ENCODE measurements at regions not wholly inside any gene's neighbourhood (a gene's known extent, or its start where the extent isn't known, plus 50 kb on each side); places are given as distances from the start of the nearest gene placed in this dataset.

- no peak overlapping the region for H2BK5ac ChIP-seq (ENCODE audit: insufficient read length, low read length)
- no peaks in the 10 kb centered on the region; the same call in 1 of the 2 replicates for H3K4me1 ChIP-seq (ENCODE audit: insufficient read depth, low read length)
- no peak overlapping the region for H4K5ac ChIP-seq (ENCODE audit: insufficient read length, low read depth, low read length)
- no peaks in the 10 kb centered on the region for H3K79me2 ChIP-seq (ENCODE audit: insufficient read depth, low read length)
- H3K23me2 ChIP-seq (ENCODE audit: insufficient read length, low read depth, low read length, poor library complexity, severe bottlenecking) = no peaks in the 10 kb centered on the region
- no peak overlapping the region for H3K23ac ChIP-seq (ENCODE audit: insufficient read length, low read depth, low read length)
- H3K4me2 ChIP-seq (ENCODE audit: insufficient read depth, insufficient read length, low read length) = no peak overlapping the region
- H3K18ac ChIP-seq (ENCODE audit: insufficient read length, low read depth, low read length) = no peak overlapping the region
- no peak overlapping the region for H3K4ac ChIP-seq (ENCODE audit: low read depth, low read length)
- no peak overlapping the region for H2BK15ac ChIP-seq (ENCODE audit: low read depth, low read length)
- Mint-ChIP-seq H3K9me3 (peaks cover 0 to 2% of the 10 kb centered on the region in 2 experiments; a peak in 1 of 5 replicates), H3K4me3 (no peak overlapping the region), H3K36me3 (ENCODE audit: insufficient read depth in 1 of 3, low read depth in 3 of 3) (peaks cover 2 to 4% (median 2%) of the 10 kb centered on the region in 3 experiments; a peak in 4 of 7 replicates), H3K27me3 (ENCODE audit: low read depth) (no peaks in the 10 kb centered on the region), H3K27ac (peak overlapping the region in 1 of 3 experiments; percentile 1; a peak in 1 of 7 replicates), H3K4me1 (peaks cover 4 to 5% of the 10 kb centered on the region in 2 experiments; a peak in 3 of 4 replicates)
- no peaks in the 10 kb centered on the region for H3K27me3 ChIP-seq (ENCODE audit: insufficient read depth, low read length)
- no peaks in the 10 kb centered on the region for H3K79me1 ChIP-seq (ENCODE audit: insufficient read depth, low read depth, low read length, poor library complexity, severe bottlenecking)
- H2AFZ ChIP-seq (ENCODE audit: low read length) = no peak overlapping the region
- H4K8ac ChIP-seq (replicated peaks; ENCODE audit: insufficient read length, low read depth, low read length) = no peak overlapping the region
- H2AK5ac ChIP-seq (ENCODE audit: insufficient read length, low read length) = no peak overlapping the region
- H3K14ac ChIP-seq (ENCODE audit: insufficient read depth, low read length) = no peak overlapping the region
- no peak overlapping the region for H2BK20ac ChIP-seq (ENCODE audit: low read depth, low read length, poor library complexity, severe bottlenecking)
- H3T11ph ChIP-seq (ENCODE audit: low read length) = no peak overlapping the region
- H3K9ac ChIP-seq (ENCODE audit: extremely low read depth, insufficient read length, low read length) = no peak overlapping the region
- H2BK12ac ChIP-seq (ENCODE audit: insufficient read length, low read depth, low read length) = no peak overlapping the region
- no peak for DNase-seq
- TF ChIP-seq, protein P1, sequence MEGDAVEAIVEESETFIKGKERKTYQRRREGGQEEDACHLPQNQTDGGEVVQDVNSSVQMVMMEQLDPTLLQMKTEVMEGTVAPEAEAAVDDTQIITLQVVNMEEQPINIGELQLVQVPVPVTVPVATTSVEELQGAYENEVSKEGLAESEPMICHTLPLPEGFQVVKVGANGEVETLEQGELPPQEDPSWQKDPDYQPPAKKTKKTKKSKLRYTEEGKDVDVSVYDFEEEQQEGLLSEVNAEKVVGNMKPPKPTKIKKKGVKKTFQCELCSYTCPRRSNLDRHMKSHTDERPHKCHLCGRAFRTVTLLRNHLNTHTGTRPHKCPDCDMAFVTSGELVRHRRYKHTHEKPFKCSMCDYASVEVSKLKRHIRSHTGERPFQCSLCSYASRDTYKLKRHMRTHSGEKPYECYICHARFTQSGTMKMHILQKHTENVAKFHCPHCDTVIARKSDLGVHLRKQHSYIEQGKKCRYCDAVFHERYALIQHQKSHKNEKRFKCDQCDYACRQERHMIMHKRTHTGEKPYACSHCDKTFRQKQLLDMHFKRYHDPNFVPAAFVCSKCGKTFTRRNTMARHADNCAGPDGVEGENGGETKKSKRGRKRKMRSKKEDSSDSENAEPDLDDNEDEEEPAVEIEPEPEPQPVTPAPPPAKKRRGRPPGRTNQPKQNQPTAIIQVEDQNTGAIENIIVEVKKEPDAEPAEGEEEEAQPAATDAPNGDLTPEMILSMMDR (conservative IDR thresholded peaks at IDR 0.05) = no peak
- no peak overlapping the region for H3K56ac ChIP-seq (ENCODE audit: insufficient read length, low read depth, low read length)
- no peak overlapping the region for H3K27ac ChIP-seq (ENCODE audit: insufficient read length, low read depth, low read length)
- no peaks in the 10 kb centered on the region for H4K20me1 ChIP-seq (ENCODE audit: control insufficient read depth, insufficient read depth, insufficient read length)
- no peak overlapping the region for H4K91ac ChIP-seq (ENCODE audit: insufficient read length, low read depth, low read length)
- no peak overlapping the region for H2BK120ac ChIP-seq (ENCODE audit: low read depth, low read length, poor library complexity, severe bottlenecking)
- no peaks in the 10 kb centered on the region for H3K9me3 ChIP-seq (ENCODE audit: control insufficient read depth, low read depth, low read length)
Observed at GRCh38 chr4:115918149-115918548, 804.7 kb upstream of the NDST4 start.
